ENCODE measurements at regions not wholly inside any gene's neighbourhood (a gene's known extent, or its start where the extent isn't known, plus 50 kb on each side); places are given as distances from the start of the nearest gene placed in this dataset.
A peak's percentile ranks its signal among the peaks of the same experiment; 100 is the strongest.

- Histone ChIP-seq H3K36me3 (ENCODE audit: insufficient read depth, low read length) (no peaks in the 10 kb centered on the region), H3K4me3 (ENCODE audit: low read length) (peak overlapping the region; percentile 20), H3K9ac (ENCODE audit: low read depth, low read length) (no peak overlapping the region), H3K9me3 (ENCODE audit: insufficient read depth, low read depth, low read length) (no peaks in the 10 kb centered on the region), H3K27me3 (ENCODE audit: insufficient read depth, low read length) (peaks cover 41% of the 10 kb centered on the region; the same call in 1 of the 2 replicates), H3K4me1 (ENCODE audit: insufficient read depth, low read length) (peaks cover 11% of the 10 kb centered on the region), H3K27ac (ENCODE audit: low read depth, low read length) (peak overlapping the region; percentile 37; the same call in 1 of the 2 replicates)
- 7% methylated on average over 15 of the region's 15 CpGs for WGBS
These were observed 132.5 kb downstream of the HSD17B3 start for GRCh38 chr9:96169484-96169883.

GRCh38 chr9:96168882-96169281, 133.1 kb downstream of the HSD17B3 start:
- Histone ChIP-seq H3K27me3 (ENCODE audit: insufficient read depth, low read length) (peaks cover 39% of the 10 kb centered on the region; the same call in 1 of the 2 replicates), H3K36me3 (ENCODE audit: insufficient read depth, low read length) (no peaks in the 10 kb centered on the region), H3K9me3 (ENCODE audit: insufficient read depth, low read depth, low read length) (no peaks in the 10 kb centered on the region), H3K27ac (ENCODE audit: low read depth, low read length) (peak overlapping the region; percentile 37; the same call in 1 of the 2 replicates), H3K9ac (ENCODE audit: low read depth, low read length) (no peak overlapping the region), H3K4me3 (ENCODE audit: low read length) (no peak overlapping the region), H3K4me1 (ENCODE audit: insufficient read depth, low read length) (peaks cover 11% of the 10 kb centered on the region)
- WGBS = 85% methylated on average over 10 of the region's 10 CpGs

- Histone ChIP-seq H3K36me3 (ENCODE audit: insufficient read depth, low read length) (no peaks in the 10 kb centered on the region), H3K9me3 (ENCODE audit: insufficient read depth, low read depth, low read length) (no peaks in the 10 kb centered on the region), H3K9ac (ENCODE audit: low read depth, low read length) (no peak overlapping the region), H3K4me1 (ENCODE audit: insufficient read depth, low read length) (peaks cover 11% of the 10 kb centered on the region), H3K27me3 (ENCODE audit: insufficient read depth, low read length) (peaks cover 36% of the 10 kb centered on the region), H3K27ac (ENCODE audit: low read depth, low read length) (no peak overlapping the region), H3K4me3 (ENCODE audit: low read length) (no peak overlapping the region)
- WGBS = 91% methylated on average over 15 of the region's 15 CpGs
These were observed 135.0 kb downstream of the HSD17B3 start for GRCh38 chr9:96167011-96167410.

GRCh38 chr9:96164268-96164683, 137.7 kb downstream of the HSD17B3 start:
- 84% methylated on average over 11 of the region's 11 CpGs for WGBS

GRCh38 chr9:96163712-96164111, 138.3 kb downstream of the HSD17B3 start:
- WGBS = 95% methylated on average over 14 of the region's 14 CpGs

More at GRCh38 chr9:96164268-96164683, 137.7 kb downstream of the HSD17B3 start:
- Histone ChIP-seq H3K9ac (ENCODE audit: low read depth, low read length) (no peak overlapping the region), H3K4me3 (ENCODE audit: low read length) (no peak overlapping the region), H3K9me3 (ENCODE audit: insufficient read depth, low read depth, low read length) (no peaks in the 10 kb centered on the region), H3K36me3 (ENCODE audit: insufficient read depth, low read length) (no peaks in the 10 kb centered on the region), H3K27ac (ENCODE audit: low read depth, low read length) (no peak overlapping the region), H3K4me1 (ENCODE audit: insufficient read depth, low read length) (peaks cover 5% of the 10 kb centered on the region), H3K27me3 (ENCODE audit: insufficient read depth, low read length) (peaks cover 21% of the 10 kb centered on the region)

GRCh38 chr9:96163161-96163560, 138.8 kb downstream of the HSD17B3 start:
- Histone ChIP-seq H3K9ac (ENCODE audit: low read depth, low read length) (no peak overlapping the region), H3K4me3 (ENCODE audit: low read length) (no peak overlapping the region), H3K27ac (ENCODE audit: low read depth, low read length) (no peak overlapping the region), H3K27me3 (ENCODE audit: insufficient read depth, low read length) (peaks cover 11% of the 10 kb centered on the region), H3K4me1 (ENCODE audit: insufficient read depth, low read length) (no peaks in the 10 kb centered on the region), H3K9me3 (ENCODE audit: insufficient read depth, low read depth, low read length) (no peaks in the 10 kb centered on the region), H3K36me3 (ENCODE audit: insufficient read depth, low read length) (no peaks in the 10 kb centered on the region)
- 92% methylated on average over 7 of the region's 7 CpGs for WGBS

More at GRCh38 chr9:96163712-96164111, 138.3 kb downstream of the HSD17B3 start:
- no peak overlapping the region for H3K9ac ChIP-seq (ENCODE audit: low read depth, low read length)
- H3K4me3 ChIP-seq (ENCODE audit: low read length) = no peak overlapping the region
- no peaks in the 10 kb centered on the region for H3K36me3 ChIP-seq (ENCODE audit: insufficient read depth, low read length)
- H3K9me3 ChIP-seq (ENCODE audit: insufficient read depth, low read depth, low read length) = no peaks in the 10 kb centered on the region
- no peak overlapping the region for H3K27ac ChIP-seq (ENCODE audit: low read depth, low read length)
- no peaks in the 10 kb centered on the region; the same call in 1 of the 2 replicates for H3K4me1 ChIP-seq (ENCODE audit: insufficient read depth, low read length)
- H3K27me3 ChIP-seq (ENCODE audit: insufficient read depth, low read length) = peaks cover 16% of the 10 kb centered on the region

- Histone ChIP-seq H3K27me3 (ENCODE audit: insufficient read depth, low read length) (peaks cover 6% of the 10 kb centered on the region), H3K4me3 (ENCODE audit: low read length) (no peak overlapping the region), H3K27ac (ENCODE audit: low read depth, low read length) (no peak overlapping the region), H3K4me1 (ENCODE audit: insufficient read depth, low read length) (peaks cover 4% of the 10 kb centered on the region), H3K9ac (ENCODE audit: low read depth, low read length) (no peak overlapping the region), H3K9me3 (ENCODE audit: insufficient read depth, low read depth, low read length) (no peaks in the 10 kb centered on the region), H3K36me3 (ENCODE audit: insufficient read depth, low read length) (no peaks in the 10 kb centered on the region)
- WGBS = 80% methylated on average over 7 of the region's 7 CpGs
These were observed 140.2 kb downstream of the HSD17B3 start for GRCh38 chr9:96161819-96162218.

- Histone ChIP-seq H3K9me3 (ENCODE audit: insufficient read depth, low read depth, low read length) (no peaks in the 10 kb centered on the region), H3K27me3 (ENCODE audit: insufficient read depth, low read length) (peaks cover 6% of the 10 kb centered on the region), H3K4me1 (ENCODE audit: insufficient read depth, low read length) (peaks cover 8% of the 10 kb centered on the region), H3K36me3 (ENCODE audit: insufficient read depth, low read length) (no peaks in the 10 kb centered on the region), H3K9ac (ENCODE audit: low read depth, low read length) (no peak overlapping the region), H3K27ac (ENCODE audit: low read depth, low read length) (no peak overlapping the region), H3K4me3 (ENCODE audit: low read length) (no peak overlapping the region)
- 94% methylated on average over 5 of the region's 5 CpGs for WGBS
These were observed 141.1 kb downstream of the HSD17B3 start for GRCh38 chr9:96160866-96161265.

- 95% methylated on average over 6 of the region's 6 CpGs for WGBS
- Histone ChIP-seq H3K36me3 (ENCODE audit: insufficient read depth, low read length) (no peaks in the 10 kb centered on the region), H3K4me3 (ENCODE audit: low read length) (no peak overlapping the region), H3K27ac (ENCODE audit: low read depth, low read length) (no peak overlapping the region), H3K4me1 (ENCODE audit: insufficient read depth, low read length) (peaks cover 8% of the 10 kb centered on the region), H3K9me3 (ENCODE audit: insufficient read depth, low read depth, low read length) (no peaks in the 10 kb centered on the region), H3K27me3 (ENCODE audit: insufficient read depth, low read length) (peaks cover 6% of the 10 kb centered on the region), H3K9ac (ENCODE audit: low read depth, low read length) (no peak overlapping the region)
These were observed 141.8 kb downstream of the HSD17B3 start for GRCh38 chr9:96160168-96160567.

- Histone ChIP-seq H3K4me1 (ENCODE audit: insufficient read depth, low read length) (peaks cover 8% of the 10 kb centered on the region), H3K9ac (ENCODE audit: low read depth, low read length) (no peak overlapping the region), H3K9me3 (ENCODE audit: insufficient read depth, low read depth, low read length) (no peaks in the 10 kb centered on the region), H3K4me3 (ENCODE audit: low read length) (no peak overlapping the region), H3K27ac (ENCODE audit: low read depth, low read length) (no peak overlapping the region), H3K27me3 (ENCODE audit: insufficient read depth, low read length) (peaks cover 6% of the 10 kb centered on the region), H3K36me3 (ENCODE audit: insufficient read depth, low read length) (no peaks in the 10 kb centered on the region)
- WGBS = 91% methylated on average over 4 of the region's 4 CpGs
These were observed 142.4 kb downstream of the HSD17B3 start for GRCh38 chr9:96159596-96159995.

GRCh38 chr9:96158909-96159575, 142.9 kb downstream of the HSD17B3 start:
- no peak overlapping the region for H3K27ac ChIP-seq (ENCODE audit: low read depth, low read length)
- no peak overlapping the region for H3K9ac ChIP-seq (ENCODE audit: low read depth, low read length)
- WGBS = 93% methylated on average over 7 of the region's 9 CpGs

More at GRCh38 chr9:96158909-96159575, 142.9 kb downstream of the HSD17B3 start:
- peaks cover 6% of the 10 kb centered on the region for H3K27me3 ChIP-seq (ENCODE audit: insufficient read depth, low read length)
- H3K36me3 ChIP-seq (ENCODE audit: insufficient read depth, low read length) = no peaks in the 10 kb centered on the region
- H3K4me1 ChIP-seq (ENCODE audit: insufficient read depth, low read length) = peaks cover 8% of the 10 kb centered on the region
- no peak overlapping the region for H3K4me3 ChIP-seq (ENCODE audit: low read length)
- H3K9me3 ChIP-seq (ENCODE audit: insufficient read depth, low read depth, low read length) = no peaks in the 10 kb centered on the region
